HG03354 (cell line): ENCODE measurements at regions not wholly inside any gene's neighbourhood (a gene's known extent, or its start where the extent isn't known, plus 50 kb on each side); places are given as distances from the start of the nearest gene placed in this dataset.
"Not testable (repeated sequence)": the region's sequence is repeated elsewhere in the genome, so short reads cannot be mapped to it uniquely, and the experiment has no call there.

Source experiments
- ATAC-seq: cut with Tn5 transposase; IDR thresholded peaks from one replicate; pipeline ENCODE4 v1.9.1; 2021; ENCODE audit warnings: mild to moderate bottlenecking; ENCODE audit not compliant: unreplicated experiment, poor library complexity, severe bottlenecking

DNA sequence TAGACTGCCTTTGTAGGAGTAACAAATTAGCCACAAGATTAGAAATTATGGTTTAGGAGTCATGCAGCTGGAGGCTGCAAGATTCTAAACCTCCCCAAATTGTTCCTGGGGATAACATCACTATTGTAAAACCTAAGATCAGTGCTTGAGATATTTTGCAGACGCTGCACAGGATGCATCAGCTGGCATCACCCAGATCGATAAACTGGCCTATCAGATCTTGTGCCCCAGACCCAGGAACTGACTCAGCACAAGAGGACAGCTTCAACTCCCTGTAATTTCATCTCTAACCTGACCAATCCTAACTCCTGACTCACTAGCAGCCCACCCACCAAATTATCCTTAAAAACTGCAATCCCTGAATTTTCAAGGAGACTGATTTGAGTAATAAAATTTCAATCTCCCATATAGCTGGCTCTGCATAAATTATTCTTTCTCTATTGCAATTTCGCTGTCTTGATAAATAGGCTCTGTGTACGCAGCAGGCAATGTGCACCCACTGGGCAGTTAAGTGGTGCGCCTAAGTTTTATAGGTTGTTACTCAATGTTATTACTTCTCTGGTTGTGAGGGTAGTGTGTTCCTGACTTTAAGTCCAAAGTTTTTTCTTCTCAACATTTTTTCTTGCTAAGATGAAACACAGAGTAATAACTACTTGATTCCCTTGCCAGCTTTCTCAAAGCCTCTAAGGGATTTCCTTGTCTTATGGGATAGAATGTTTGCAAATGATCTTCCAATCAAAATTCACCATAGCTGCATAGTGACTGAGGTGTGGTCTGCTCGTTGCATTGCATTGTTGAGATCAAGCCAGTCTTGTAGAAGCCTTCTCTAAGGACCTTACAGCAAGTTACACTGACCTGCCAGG is 312.3 kb upstream of the DKK2 start:
- no peak for ATAC-seq

DNA sequence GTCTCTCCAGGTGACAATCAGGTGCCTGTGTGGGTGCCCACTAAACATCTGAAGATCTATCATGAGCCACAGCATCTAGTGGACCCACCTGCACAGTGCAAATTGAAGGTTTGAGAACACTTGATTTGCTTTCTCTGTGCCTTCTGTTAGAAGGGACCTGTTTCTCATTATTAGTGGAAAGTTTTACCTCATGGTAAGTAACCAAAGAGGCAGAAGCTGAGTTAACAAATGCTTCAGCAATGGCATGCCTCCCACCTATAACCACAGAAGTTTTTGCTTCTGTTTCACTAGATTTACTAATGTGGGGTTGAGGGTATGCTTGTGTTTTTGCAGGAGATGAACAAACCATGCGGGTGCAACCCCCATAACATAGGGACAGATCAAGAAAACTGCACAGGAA is 297.4 kb upstream of the DKK2 start:
- ATAC-seq, result no peak

DNA sequence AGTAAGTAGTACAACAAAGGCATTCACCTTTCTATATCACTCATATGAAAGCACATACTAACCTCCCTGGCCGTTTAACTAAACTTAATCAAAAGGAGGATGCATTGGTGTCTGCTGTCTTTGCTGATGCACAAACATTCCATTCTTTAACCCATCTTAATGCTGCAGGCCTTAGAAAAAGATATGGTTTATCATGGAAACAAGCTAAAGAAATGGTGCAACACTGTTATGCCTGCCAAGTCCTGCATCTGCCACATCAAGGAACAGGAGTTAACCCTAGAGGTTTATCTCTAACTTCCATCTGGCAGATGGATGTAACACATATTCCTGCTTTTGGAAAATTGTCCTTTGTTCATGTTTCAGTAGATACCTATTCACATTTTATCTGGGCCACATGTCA is 296.5 kb upstream of the DKK2 start:
- not testable (repeated sequence) for ATAC-seq

DNA sequence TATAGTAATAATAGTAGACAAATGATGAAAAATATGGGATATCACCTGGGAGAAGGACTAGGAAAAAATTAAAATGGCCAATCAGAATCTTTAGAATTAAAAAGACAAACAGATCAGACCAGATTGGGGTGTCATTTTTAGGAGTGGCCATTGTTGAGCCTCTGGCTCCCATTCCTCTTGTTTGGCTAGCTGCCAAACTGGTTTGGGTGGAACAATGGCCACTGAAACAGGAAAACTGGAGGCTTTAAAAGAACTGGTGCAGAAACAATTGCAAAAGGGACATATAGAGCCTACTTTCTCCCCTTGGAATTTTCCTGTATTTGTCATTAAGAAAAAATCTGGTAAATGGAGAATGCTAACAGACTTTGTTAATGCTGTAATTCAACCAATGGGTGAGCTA is 294.8 kb upstream of the DKK2 start:
- no peak for ATAC-seq

DNA sequence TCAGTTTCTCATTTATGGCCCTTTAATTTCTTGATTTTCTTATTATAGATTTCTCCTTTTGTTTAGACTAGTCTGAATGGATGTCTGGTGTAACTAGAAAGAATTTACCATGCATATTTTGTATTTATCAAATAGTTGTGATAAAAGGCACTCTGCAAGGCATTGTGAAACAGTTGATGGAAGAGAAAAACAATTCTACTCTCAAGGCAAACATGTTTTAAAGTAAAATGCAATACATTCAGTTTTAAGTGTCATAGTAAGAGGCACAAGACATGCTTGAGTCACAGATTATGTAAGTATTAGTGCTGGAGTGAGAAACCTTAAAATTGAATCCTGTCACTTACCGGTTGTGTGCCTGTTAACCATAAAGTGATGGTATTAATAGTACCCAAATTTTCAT is 283.3 kb upstream of the DKK2 start:
- ATAC-seq, result no peak

DNA sequence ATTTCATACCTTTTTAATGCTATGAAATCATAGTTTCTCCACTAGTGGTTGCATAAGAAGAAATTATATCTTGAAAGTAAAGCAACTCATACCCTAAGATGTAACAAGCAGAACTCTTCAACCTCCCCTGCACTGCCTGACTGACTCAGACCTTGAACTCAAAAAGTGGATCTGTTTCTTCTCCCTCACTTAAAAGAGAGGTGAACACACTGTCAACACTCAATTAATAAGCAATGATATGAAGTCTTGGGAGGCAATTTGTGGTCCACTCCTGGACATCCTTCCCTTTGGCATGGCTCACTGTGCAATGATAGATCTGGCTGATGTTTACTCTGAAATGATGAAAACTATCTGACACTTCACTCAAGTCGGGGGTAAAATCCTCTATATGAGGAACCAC is 282.0 kb upstream of the DKK2 start:
- no peak for ATAC-seq

DNA sequence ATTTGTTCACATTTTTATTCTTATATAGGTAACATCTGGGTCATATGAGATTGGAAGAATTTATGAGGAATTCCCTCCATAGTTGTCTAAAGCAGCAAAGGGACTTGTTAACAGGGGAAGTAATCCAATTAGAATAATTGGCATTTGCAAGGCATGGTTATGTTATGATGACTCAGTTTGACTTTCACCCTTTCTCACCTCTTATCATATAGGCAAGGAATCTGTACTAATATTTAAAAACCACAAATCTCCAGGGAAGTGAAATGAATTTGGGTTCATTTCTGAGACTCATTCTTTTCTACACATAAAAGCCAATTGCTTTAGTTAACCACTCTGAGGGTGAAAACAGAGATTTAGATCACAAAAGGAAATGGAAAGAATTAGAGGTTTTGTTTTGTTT is 281.5 kb upstream of the DKK2 start:
- no peak for ATAC-seq

DNA sequence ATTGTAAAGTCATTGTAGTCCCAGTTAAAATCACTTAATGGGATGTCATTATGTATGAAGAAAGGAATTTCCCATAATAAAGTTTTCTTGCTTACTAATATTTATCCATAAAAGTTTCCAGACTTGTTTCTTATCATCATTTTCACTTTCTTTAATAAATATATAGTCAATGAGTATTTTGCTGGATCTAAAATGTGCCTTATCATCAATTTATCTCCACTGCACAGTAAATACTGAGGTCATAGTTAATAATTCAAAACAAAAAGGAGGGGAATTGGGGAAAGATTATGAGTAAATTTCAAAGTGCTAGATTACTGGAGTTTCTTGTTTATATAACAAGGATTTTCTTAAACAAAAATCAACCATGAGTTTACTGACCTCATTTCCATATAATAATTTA is 279.5 kb upstream of the DKK2 start:
- no peak for ATAC-seq

DNA sequence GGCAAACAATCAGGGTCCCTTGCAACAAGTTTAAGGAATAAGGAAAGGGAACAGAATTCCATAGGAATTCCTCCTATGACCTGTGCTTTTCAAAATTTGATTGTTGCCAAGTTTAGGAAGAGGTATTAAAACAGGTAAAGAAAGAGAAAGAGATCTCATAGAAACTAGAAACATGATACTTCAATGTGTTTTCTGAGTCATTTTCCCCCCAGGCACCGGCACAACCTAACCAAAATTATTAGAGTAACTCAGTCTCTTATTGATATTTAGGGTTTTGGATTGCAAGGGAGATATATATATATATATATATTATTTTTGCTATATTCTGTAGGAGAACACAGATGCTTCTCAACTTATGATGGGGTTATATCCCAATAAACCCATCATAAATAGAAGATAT is 278.0 kb upstream of the DKK2 start:
- ATAC-seq, result no peak

DNA sequence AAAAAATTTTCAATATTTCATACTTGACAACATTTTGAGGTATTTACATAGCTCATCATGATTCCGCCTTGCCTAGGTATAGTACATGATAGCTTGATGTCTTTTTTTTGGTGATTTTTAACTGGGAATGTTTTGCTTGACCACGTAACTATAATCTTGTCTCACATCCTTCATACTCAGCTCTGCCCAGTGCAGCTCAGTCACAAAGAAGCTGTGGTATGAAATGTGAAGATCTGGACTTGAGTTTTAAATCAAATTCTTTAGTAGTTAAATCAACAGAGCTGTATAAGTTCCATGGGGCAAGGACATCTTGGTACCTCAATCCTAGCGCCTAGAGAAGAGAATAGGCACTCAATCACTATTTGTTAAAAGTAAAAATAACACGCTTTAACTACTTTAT is 276.3 kb upstream of the DKK2 start:
- ATAC-seq, result no peak

DNA sequence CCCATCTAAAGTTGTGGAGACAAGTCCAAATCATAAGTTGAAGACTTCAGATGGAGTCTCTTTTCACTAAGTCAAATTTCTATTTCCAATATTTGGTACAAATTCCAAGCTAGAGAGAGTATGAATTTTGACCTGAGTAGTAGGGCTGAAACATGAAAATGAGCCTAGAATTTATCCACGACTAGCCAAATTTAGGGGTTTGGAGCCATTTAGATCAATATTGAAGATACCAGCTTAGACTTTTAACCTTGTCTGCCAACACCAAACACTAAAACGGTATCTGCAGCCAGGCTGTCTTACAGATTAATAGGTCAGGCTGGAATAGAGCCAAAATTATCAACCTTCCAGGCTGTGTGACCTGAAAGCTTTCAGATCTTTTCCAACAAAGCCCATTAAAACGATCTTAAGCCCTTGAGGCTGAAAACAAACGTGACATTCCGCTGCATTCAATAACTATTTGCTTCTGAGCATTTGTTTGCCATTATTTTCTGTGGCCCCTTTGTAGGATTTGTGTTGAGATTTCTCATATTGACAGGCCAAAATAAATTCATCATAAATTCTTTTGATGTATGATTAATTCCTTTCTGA is 268.7 kb upstream of the DKK2 start:
- ATAC-seq, result no peak

DNA sequence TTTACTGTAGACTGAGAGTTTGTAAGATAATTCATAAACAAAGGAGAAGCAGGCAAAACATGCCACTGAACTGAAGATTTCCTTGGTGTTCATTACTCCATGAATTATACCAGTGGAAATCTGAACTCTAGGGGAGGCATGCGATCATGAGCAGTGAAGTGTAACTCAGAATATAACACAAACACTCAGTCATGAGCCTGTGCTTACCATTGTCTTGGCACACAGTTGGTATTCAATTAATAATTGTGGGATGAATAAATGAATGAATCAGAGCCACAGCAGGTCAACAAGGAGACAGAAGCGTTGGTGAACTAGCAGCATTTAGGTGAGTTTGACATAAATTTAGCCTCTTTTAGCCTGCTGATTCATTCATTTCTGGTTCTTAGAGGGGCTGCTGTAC is 263.5 kb upstream of the DKK2 start:
- ATAC-seq, result no peak

DNA sequence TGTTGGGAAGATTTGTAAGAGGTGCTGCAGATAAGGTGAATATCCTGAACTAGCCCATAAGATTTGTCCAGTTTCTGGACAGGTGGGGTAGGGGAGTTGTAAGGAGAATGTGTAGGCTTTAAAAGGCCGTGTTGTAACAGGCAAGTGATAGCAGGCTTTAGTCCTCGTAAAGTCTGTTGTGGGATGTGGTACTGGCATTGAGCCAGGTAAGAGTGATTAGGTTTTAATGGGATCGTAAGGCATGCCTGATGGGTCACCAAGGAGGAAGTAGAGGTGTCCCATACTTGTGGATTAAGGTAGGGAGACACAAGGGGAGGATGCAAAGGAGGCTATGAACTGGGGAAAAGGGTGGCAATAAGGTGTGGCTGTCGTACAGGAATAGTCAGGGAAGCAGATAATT is 256.9 kb upstream of the DKK2 start:
- ATAC-seq, result no peak

DNA sequence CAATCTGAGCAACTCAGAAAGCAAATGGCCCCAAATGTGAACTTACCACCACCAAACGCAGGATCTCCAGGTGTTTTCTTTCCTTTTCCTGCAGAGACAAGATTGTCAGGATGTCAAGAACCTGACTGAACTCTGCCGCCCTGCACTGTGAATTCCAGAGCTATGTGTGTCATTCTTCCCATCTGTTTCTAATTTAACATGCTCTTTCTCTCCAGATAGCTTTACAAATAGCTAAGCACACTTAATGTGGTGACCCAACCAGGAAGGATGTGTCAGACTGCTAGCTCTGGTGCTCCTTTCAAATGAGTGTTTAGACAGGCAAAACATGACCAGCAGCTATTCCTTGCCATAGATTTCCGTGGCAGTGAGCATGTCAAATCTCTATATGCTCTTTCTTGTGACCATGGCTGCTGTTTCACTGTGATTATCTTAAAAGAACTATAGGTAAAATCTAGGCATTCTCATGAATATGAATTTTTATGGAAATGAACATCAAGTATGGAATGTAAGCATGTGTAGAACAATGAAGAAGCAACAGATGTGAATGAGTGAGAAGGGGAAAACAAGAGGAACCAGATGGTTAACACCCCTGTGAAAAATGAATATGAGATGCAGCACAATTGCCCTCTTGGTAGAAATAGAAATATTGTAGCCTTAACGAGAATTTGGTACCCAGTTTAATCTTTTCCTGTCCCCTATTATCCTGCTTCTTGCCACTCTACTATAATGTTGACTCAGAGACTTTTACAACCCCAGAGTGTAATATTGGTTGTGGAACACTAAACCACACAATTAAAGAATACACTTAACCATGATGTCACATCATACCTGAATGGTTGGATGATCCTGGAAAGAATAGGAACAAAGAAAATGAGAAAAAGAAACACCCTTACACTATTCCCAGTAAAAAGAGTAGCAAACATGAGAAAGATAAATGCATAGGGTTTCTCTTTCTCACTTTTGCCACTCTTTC is 247.8 kb upstream of the DKK2 start:
- ATAC-seq, result no peak

DNA sequence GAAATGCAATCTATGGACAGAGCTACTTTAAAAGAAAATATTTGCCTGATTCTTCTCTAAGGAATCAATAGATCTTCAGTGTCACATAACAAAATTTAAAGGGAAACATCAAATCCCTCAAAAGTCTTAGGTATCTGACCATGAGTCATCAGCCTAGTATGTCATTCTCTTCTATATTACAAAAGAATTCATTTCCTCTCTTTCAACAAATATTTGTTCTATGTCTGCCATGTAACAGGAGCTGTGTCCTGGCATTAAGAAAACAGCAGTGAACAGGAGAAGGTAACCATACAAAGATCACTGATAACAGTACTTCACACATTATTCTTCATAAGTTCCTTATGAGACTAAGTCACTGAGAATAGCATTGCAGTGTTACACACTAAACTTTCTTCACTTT is 243.6 kb upstream of the DKK2 start:
- no peak for ATAC-seq

DNA sequence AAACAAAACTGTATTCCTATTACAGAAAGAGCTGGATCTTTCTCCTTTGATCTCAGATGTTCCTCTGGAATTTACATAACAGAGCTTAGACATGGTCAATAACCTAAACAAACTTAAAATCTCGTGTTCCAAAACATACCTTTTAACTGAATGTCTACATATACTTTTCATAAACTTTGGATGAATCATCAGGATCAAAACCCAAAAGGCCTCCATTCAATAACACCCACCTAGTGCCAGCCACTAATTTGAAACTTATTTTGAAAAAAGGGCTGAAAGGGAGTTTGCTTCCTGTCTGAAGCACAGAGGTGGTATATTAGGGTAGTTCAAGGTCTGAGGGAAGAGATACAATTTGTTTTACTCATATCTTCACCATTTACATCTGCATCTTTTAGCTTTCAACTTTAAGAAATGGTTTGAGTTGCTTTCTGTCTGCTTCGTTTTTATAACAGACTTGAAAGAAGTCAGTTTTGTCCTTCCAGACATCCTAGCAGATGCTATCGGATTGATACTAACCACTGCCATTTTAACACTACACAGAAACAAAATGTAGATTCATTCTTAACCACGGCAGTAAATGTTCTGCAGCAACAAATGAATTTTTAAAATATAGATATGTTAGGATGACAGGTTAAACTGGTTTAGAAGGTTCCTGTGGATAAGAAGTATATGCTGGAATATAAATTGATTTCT is 242.8 kb upstream of the DKK2 start:
- ATAC-seq, result no peak

DNA sequence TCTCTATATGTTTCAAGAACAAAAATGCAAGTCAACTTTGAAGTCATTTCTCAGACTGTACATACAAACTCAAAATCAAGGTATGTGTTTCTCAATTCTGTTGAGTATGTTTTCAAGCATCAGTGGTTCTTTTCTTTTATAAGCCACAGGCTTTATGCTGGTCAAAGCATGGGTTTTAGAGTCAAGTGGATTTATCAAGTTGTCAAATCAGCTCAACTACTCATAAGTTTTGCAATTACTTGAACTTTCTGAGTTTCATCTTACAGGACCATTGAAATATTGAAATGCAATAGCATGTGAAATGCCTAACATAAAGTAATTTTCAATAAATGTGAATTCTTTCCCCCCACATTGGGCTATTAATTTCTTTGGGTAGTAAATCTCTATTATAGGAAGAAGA is 239.9 kb upstream of the DKK2 start:
- ATAC-seq, result no peak

DNA sequence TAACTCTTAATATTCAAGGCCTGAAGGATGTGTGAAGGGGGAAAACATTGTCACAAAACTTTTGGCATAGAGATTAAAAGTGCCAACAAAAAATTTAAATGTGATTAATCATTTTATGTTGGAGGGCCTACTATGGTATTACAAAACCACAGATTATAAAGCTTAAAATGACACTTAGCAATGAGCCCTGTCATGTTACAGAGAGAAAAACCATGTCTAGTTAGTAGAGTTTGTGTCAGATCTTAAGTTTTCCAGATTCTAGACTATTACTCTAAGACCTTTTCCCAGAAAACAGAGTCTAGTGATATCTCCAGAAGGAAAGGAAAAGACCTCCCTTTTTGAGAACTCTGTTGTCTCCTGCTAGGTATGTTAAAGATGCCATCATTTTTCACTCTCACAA is 239.1 kb upstream of the DKK2 start:
- ATAC-seq, result no peak

DNA sequence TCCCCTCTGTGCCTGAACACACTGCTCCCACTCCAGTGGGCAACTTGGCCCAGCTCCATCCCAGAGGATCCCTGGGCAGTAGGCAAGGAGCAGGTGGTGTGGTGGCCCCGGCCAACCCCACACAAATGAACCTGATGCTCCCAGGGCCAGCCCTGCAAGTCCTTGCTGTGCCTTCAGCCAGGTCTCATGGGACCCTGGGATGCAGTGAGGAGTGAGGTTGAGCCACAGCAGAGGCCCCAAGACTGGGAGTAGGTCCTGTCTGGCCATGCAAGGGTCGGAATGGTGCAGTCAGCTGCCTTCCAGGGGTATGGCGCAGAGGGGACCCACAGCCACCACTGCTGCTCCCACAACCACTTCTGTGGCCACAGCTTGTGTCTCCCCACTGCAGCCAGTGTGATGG is 234.5 kb upstream of the DKK2 start:
- no peak for ATAC-seq

DNA sequence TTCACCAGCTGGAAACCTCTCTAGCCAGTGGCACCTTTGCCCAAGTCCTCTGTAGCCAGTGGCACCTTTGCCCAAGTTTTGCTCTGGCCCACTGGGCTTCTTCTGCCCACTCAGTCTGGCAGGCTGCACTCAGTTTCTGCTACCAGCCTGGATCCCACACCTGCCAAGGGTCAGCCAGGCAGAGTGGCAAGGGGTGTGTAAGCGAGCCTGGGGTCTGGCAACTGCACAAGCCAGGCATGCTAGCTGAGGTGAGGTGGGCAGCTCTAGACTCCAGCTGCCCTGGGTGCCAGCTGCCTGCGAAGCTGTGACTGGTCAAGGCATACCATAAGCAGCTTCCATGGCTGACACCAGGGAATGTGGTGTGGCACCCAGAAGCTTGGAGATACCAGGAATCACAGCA is 233.1 kb upstream of the DKK2 start:
- no peak for ATAC-seq
